PC-3 (cell line): ENCODE measurements at regions not wholly inside any gene's neighbourhood (a gene's known extent, or its start where the extent isn't known, plus 50 kb on each side); places are given as distances from the start of the nearest gene placed in this dataset.

ENCODE experiments used
- ATAC-seq: fragments of 200-7000 bp; cut with Tn5 transposase; 2 replicates; pipeline ENCODE4 v1.9.1; 2020; ENCODE audit warnings: mild to moderate bottlenecking, moderate library complexity
- BruUV-seq: library from RNA; stranded (reverse); fragments of 400-500 nt; replicated peaks from 2 replicates; lab custom pipeline; 2021; lab: Mats Ljungman, UMichigan
- CTCF ChIA-PET: fragments of 300-600 bp; sonication (Branson Sonifier 250); formaldehyde crosslinking; loops from one replicate; lab custom pipeline; 2022; ENCODE audit warnings: antibody characterized with exemption; lab: Charles Lee
- POLR2A ChIA-PET: fragments of 300-600 bp; sonication (Branson Sonifier 250); formaldehyde crosslinking; loops from one replicate; lab custom pipeline; 2022; ENCODE audit warnings: antibody characterized with exemption; ENCODE audit not compliant: unreplicated experiment; lab: Charles Lee
- DNase-seq: peaks from one replicate; pipeline ENCODE4 v3.0.0-alpha.2; 2015
- H2AFZ ChIP-seq: fragments of 300-600 bp; sonication (generic); 2 replicates; pipeline ENCODE4 v1.6.0; 2016; ENCODE audit warnings: antibody characterized with exemption, low read length
- H3F3A ChIP-seq: fragments of 300-600 bp; sonication (generic); one replicate; pipeline ENCODE4 v1.6.0; 2017; ENCODE audit warnings: antibody characterized with exemption, low read length, control low read depth, mild to moderate bottlenecking; ENCODE audit not compliant: unreplicated experiment
- H3K27ac ChIP-seq: fragments of 300-600 bp; sonication (generic); 2 replicates; pipeline ENCODE4 v1.5.1; 2016; ENCODE audit warnings: mild to moderate bottlenecking, low read length
- H3K27me3 ChIP-seq: fragments of 300-600 bp; sonication (generic); 2 replicates; pipeline ENCODE4 v1.6.1; 2016; ENCODE audit warnings: low read length, mixed read lengths
- H3K36me3 ChIP-seq: fragments of 300-600 bp; sonication (generic); 2 replicates; pipeline ENCODE4 v1.6.1; 2016; ENCODE audit warnings: low read depth, mixed run types, low read length, mixed read lengths
- H3K4me1 ChIP-seq: fragments of 300-600 bp; sonication (generic); 2 replicates; pipeline ENCODE4 v1.5.1; 2016; ENCODE audit warnings: low read length; ENCODE audit not compliant: insufficient read depth
- H3K4me2 ChIP-seq: fragments of 300-600 bp; sonication (generic); 2 replicates; pipeline ENCODE4 v1.6.0; 2016; ENCODE audit warnings: low read length
- H3K4me3 ChIP-seq: fragments of 300-600 bp; sonication (generic); 2 replicates; pipeline ENCODE4 v1.5.1; 2016; ENCODE audit warnings: mild to moderate bottlenecking, low read length, mixed read lengths
- H3K79me2 ChIP-seq: fragments of 300-600 bp; sonication (generic); 2 replicates; pipeline ENCODE4 v1.6.1; 2017; ENCODE audit warnings: low read length, mixed read lengths
- H3K9ac ChIP-seq: fragments of 300-600 bp; sonication (generic); 2 replicates; pipeline ENCODE4 v1.6.0; 2016; ENCODE audit warnings: mild to moderate bottlenecking, low read length
- H3K9me2 ChIP-seq: fragments of 300-600 bp; sonication (generic); replicated peaks from 2 replicates; pipeline ENCODE4 v1.6.1; 2016; ENCODE audit warnings: mixed run types, low read length, mixed read lengths
- H3K9me3 ChIP-seq: fragments of 300-600 bp; sonication (generic); 2 replicates; pipeline ENCODE4 v1.6.1; 2016; ENCODE audit warnings: low read length, mixed read lengths
- H4K20me1 ChIP-seq: fragments of 300-600 bp; sonication (generic); 2 replicates; pipeline ENCODE4 v1.6.1; 2016; ENCODE audit warnings: low read length, mixed read lengths
- CTCF ChIP-seq: fragments of 300-600 bp; sonication (generic); conservative IDR thresholded peaks from 2 replicates; pipeline ENCODE4 v1.5.1; 2017; ENCODE audit warnings: antibody characterized with exemption, low read depth, mild to moderate bottlenecking, low read length
- EZH2 ChIP-seq: fragments of 300-600 bp; sonication (generic); IDR thresholded peaks from one replicate; pipeline ENCODE4 v1.6.1; 2017; ENCODE audit warnings: antibody characterized with exemption, mild to moderate bottlenecking, low read length; ENCODE audit not compliant: unreplicated experiment
- EZH2phosphoT487 ChIP-seq: fragments of 300-600 bp; sonication (generic); IDR thresholded peaks from 2 replicates; pipeline ENCODE4 v1.6.1; 2018; ENCODE audit warnings: mild to moderate bottlenecking, antibody characterized with exemption, low read length, borderline replicate concordance
- intact Hi-C: fragments of 100-400 bp; cut with micrococcal nuclease; formaldehyde crosslinking; loops from 2 replicates; pipeline ENCODE4 v1.9.0; 2023

- Histone ChIP-seq H3K9me2 (no peaks in the 10 kb centered on the region), H3F3A (no peaks in the 10 kb centered on the region), H3K4me3 (no peak overlapping the region), H3K9ac (no peak overlapping the region), H3K9me3 (no peaks in the 10 kb centered on the region), H2AFZ (no peak overlapping the region), H3K79me2 (no peaks in the 10 kb centered on the region), H4K20me1 (no peaks in the 10 kb centered on the region), H3K36me3 (no peaks in the 10 kb centered on the region), H3K27ac (no peak overlapping the region), H3K4me2 (no peak overlapping the region), H3K4me1 (no peaks in the 10 kb centered on the region), H3K27me3 (no peaks in the 10 kb centered on the region)
- BruUV-seq: no TSS peak
- ATAC-seq (peak; percentile 42; the same call in 1 of the 2 replicates), DNase-seq (peak; percentile 15)
- POLR2A ChIA-PET: no interaction called here
- CTCF ChIA-PET: no interaction called here
- intact Hi-C loops: no loop called here
- peak; percentile 55; the same call in 1 of the 2 replicates for TF ChIP-seq CTCF
- no peak for TF ChIP-seq EZH2
Observed at GRCh38 chr5:164597293-164597900, 1092.0 kb downstream of the MAT2B start.

- no peaks in the 10 kb centered on the region for H3K27me3 ChIP-seq
- H3K4me2 ChIP-seq: no peak overlapping the region
- H3F3A ChIP-seq: no peaks in the 10 kb centered on the region
- no peak overlapping the region for H3K4me3 ChIP-seq
- ChIA-PET POLR2A (no interaction called here), CTCF (no interaction called here)
- H3K9me2 ChIP-seq: no peaks in the 10 kb centered on the region
- intact Hi-C loops: no loop called here
- H3K9ac ChIP-seq: no peak overlapping the region
- no TSS peak for BruUV-seq
- H3K36me3 ChIP-seq: no peaks in the 10 kb centered on the region
- no peak overlapping the region for H2AFZ ChIP-seq
- peak; percentile 67 for ATAC-seq
- no peaks in the 10 kb centered on the region for H3K79me2 ChIP-seq
- no peaks in the 10 kb centered on the region for H4K20me1 ChIP-seq
- no peaks in the 10 kb centered on the region for H3K9me3 ChIP-seq
- peak overlapping the region; percentile 35 for H3K27ac ChIP-seq
- no peaks in the 10 kb centered on the region for H3K4me1 ChIP-seq
- TF ChIP-seq EZH2phosphoT487 (no peak), EZH2 (no peak), CTCF (no peak)
- DNase-seq: peak; percentile 55
Observed at GRCh38 chr5:164600274-164600673, 1094.9 kb downstream of the MAT2B start.

- Histone ChIP-seq H4K20me1 (no peaks in the 10 kb centered on the region), H3K4me2 (no peak overlapping the region), H3K27ac (no peak overlapping the region), H3F3A (no peaks in the 10 kb centered on the region), H3K9me3 (no peaks in the 10 kb centered on the region), H3K27me3 (no peaks in the 10 kb centered on the region), H3K79me2 (no peaks in the 10 kb centered on the region), H3K9me2 (no peaks in the 10 kb centered on the region), H3K4me1 (no peaks in the 10 kb centered on the region), H3K4me3 (no peak overlapping the region), H2AFZ (no peak overlapping the region), H3K9ac (no peak overlapping the region), H3K36me3 (no peaks in the 10 kb centered on the region)
- ChIA-PET POLR2A (no interaction called here), CTCF (no interaction called here)
- intact Hi-C loops: no loop called here
- ATAC-seq (no peak), DNase-seq (no peak)
- TF ChIP-seq CTCF (no peak), EZH2phosphoT487 (no peak), EZH2 (no peak)
- BruUV-seq: no TSS peak
Observed at GRCh38 chr5:164600929-164601535, 1095.6 kb downstream of the MAT2B start.
